Small intestine (tissue), 7 donors: ENCODE measurements at regions not wholly inside any gene's neighbourhood (a gene's known extent, or its start where the extent isn't known, plus 50 kb on each side); places are given as distances from the start of the nearest gene placed in this dataset.

ENCODE experiments used
- DNase-seq, 2 donors: peaks; one replicate each; pipeline versions ENCODE4 v3.0.0 to v3.0.0-alpha.2; 2013
- FAIRE-seq: peaks from 2 replicates; lab custom pipeline; 2012; peaks lifted over from hg19 to GRCh38; lab: Jason Lieb, UNC
- H3K27ac ChIP-seq, 3 donors: one replicate each; pipeline ENCODE4 v1.5.1; 2013; ENCODE audit warnings: low read length in 2 of 3, mild to moderate bottlenecking in 2 of 3, control low read depth in 1 of 3, inconsistent platforms in 1 of 3, low read depth in 1 of 3, moderate library complexity in 1 of 3
- H3K27me3 ChIP-seq, 3 donors: one replicate each; pipeline ENCODE4 v1.6.1; 2013; ENCODE audit warnings: low read length in 3 of 3, inconsistent platforms in 1 of 3; ENCODE audit not compliant: control insufficient read depth in 3 of 3, insufficient read depth in 3 of 3
- H3K36me3 ChIP-seq, 3 donors: one replicate each; pipeline ENCODE4 v1.6.1; 2013; ENCODE audit warnings: low read length in 3 of 3, inconsistent platforms in 1 of 3, low read depth in 1 of 3, mild to moderate bottlenecking in 1 of 3, moderate library complexity in 1 of 3; ENCODE audit not compliant: control insufficient read depth in 3 of 3, insufficient read depth in 2 of 3
- H3K4me1 ChIP-seq, 3 donors: one replicate each; pipeline ENCODE4 v1.6.1; 2013; ENCODE audit warnings: low read length in 2 of 3, inconsistent platforms in 1 of 3, low read depth in 1 of 3, mild to moderate bottlenecking in 1 of 3, moderate library complexity in 1 of 3; ENCODE audit not compliant: control insufficient read depth in 3 of 3, insufficient read depth in 2 of 3
- H3K4me3 ChIP-seq, 3 donors: one replicate each; pipeline ENCODE4 v1.5.1; 2013; ENCODE audit warnings: low read length in 3 of 3, control low read depth in 1 of 3, inconsistent platforms in 1 of 3, low read depth in 1 of 3, mild to moderate bottlenecking in 1 of 3, moderate library complexity in 1 of 3
- H3K9me3 ChIP-seq, 2 donors: one replicate each; pipeline ENCODE4 v1.6.1; 2013; ENCODE audit warnings: low read depth in 1 of 2, low read length in 1 of 2; ENCODE audit not compliant: control insufficient read depth in 2 of 2, insufficient read depth in 1 of 2
- WGBS, 3 donors: extraction: QIAGEN DNeasy Blood & Tissue Kit; methylation state at CpG; one replicate each; pipeline ENCODE4 v1.1.7; 2013; 5-methylcytosine and 5-hydroxymethylcytosine counted together
- donor health status: healthy with polysubstance abuse.
- donor health status: control.
- donor health status: control.
- donor health status: Bipolar disorder and iron deficiency.
- donor health status: healthy.

DNA sequence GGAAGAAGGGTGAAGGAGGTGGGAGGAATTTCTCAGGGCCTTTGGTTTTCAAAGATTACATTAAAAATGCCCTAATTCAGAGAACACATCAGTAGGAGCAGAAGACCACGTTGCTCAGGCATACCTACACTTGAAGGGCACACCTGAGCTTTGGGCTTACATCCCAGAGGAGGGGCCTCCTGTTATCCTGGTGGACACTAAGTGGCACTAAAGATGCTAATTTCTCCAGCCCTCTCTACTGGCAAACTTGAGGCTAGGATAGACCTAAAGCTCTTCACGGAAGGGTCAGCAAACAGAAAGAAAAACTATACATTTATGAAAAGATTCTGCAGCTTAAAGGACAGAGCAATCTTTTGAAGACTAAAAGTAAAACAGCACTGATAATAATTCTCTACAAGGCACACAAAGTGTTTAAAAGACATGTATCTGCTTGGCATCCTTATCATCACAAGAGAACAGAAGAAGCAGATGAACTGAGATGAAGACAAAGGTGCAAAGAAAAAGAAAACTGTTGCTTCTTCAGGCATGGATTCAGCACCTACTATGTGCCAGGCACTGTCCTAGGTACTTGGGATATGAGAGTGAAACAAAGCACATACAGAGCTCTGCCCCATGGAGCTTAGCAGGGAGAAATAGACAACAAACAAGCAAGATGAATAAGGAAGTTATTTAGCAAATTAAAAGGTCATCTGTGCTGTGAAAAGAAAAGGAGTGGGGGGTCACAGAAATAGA lies 137.5 kb downstream of the NUAK1 start:
- Histone ChIP-seq H3K36me3 (no peaks in the 10 kb centered on the region), H3K9me3 (no peaks in the 10 kb centered on the region)

DNA sequence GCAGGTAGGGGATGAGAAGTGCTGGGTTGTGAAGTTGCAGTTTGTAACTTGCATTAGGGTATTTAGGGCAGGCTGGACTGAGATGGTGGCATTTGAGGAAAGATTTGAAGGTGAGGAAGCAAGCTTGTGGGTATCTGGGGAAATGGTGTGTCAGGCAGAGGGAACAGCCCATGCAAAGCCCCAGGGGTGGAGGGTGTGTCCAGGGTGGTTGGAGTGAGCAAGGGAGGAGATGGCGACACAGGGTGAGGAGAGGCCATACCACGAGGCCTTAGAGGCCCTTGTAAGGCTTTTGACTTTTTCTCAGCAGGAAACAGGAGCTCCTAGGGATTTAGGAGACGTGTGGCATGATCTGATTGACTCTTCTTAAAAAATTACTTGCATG lies 136.9 kb downstream of the NUAK1 start:
- Histone ChIP-seq H3K4me1 (no peaks in the 10 kb centered on the region), H3K9me3 (no peaks in the 10 kb centered on the region), H3K27me3 (peaks cover 0 to 2% (median 0%) of the 10 kb centered on the region in 3 donors), H3K27ac (no peak overlapping the region), H3K36me3 (no peaks in the 10 kb centered on the region), H3K4me3 (no peak overlapping the region)
- no peak for DNase-seq
- 56 to 74% (median 69%) methylated on average over 3 of the region's 3 CpGs for WGBS, 3 donors
- no peak for FAIRE-seq

More for the DNA sequence above, 137.5 kb downstream of the NUAK1 start:
- Histone ChIP-seq H3K4me3 (no peak overlapping the region), H3K27ac (no peak overlapping the region), H3K4me1 (no peaks in the 10 kb centered on the region), H3K27me3 (no peaks in the 10 kb centered on the region)
- FAIRE-seq: no peak
- WGBS, 3 donors: 32 to 68% (median 40%) methylated on average over 2 of the region's 2 CpGs
- no peak for DNase-seq

DNA sequence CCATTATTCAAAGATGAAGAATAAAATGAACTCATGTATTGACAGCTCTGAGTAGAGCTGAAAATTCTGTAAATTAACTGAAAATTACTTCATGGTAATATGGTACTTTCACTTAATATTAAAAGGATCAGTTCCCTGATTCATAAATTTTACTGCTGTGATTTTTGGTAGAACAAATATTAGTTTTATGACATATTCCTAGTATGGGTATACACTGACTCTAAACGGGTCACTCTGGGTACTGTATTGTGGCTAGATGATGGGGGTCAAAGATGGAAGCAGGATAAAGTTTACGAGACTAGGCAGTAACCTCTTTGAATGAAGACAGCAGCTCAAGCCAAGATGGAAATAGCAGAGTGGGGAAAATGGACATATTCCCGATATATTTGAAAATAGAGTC lies 135.5 kb downstream of the NUAK1 start:
- H3K4me3 ChIP-seq: no peak overlapping the region
- 65 to 85% (median 73%) methylated on average over 3 of the region's 3 CpGs for WGBS, 3 donors
- H3K36me3 ChIP-seq: no peaks in the 10 kb centered on the region
- H3K9me3 ChIP-seq: no peaks in the 10 kb centered on the region
- FAIRE-seq (no peak), DNase-seq (no peak)
- no peak overlapping the region for H3K27ac ChIP-seq
- peaks cover 0 to 5% (median 0%) of the 10 kb centered on the region in 3 donors for H3K27me3 ChIP-seq
- no peaks in the 10 kb centered on the region for H3K4me1 ChIP-seq

DNA sequence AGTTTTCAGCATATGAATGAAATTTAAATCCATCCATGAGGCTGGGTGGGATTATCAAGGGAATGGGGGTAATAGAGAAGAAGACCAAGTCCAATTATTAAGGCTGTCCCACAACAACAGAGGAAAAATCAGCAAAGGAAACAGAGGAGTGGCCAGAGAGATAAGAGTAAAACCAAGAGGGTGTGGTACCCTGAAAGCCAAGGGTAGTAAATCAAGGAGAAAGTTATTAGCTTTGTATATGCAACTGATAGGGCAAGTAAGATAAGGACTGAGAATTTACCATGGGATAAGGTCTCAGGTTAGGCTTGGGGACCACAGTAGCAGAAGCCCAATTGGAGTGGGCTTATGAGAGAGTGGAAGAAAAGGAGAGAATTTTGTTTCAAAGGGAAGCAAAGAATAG lies 134.5 kb downstream of the NUAK1 start:
- Histone ChIP-seq H3K9me3 (no peaks in the 10 kb centered on the region), H3K36me3 (no peaks in the 10 kb centered on the region), H3K4me3 (no peak overlapping the region), H3K27me3 (peaks cover 0 to 5% (median 0%) of the 10 kb centered on the region in 3 donors), H3K27ac (no peak overlapping the region), H3K4me1 (no peaks in the 10 kb centered on the region)
- no peak for FAIRE-seq
- no peak for DNase-seq

DNA sequence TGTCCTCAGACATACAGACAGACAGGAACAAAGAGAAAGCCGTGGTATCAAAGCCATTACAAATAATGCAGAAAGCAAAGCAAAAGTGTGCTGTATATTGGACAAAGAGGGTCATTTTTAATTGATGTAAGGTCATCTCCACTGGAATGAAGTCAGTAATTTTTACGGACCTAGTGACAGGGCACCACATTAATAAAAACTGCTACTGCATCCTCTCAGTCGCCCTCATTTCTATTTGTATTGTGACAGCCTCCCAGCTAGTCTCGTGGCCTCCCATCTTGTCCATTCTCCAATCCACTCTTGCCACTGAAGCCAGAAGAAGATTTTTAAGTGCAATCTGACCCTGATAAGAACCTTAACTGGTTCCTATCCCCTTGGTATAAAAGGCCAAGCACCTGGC lies 132.4 kb downstream of the NUAK1 start:
- DNase-seq (no peak), FAIRE-seq (no peak)
- Histone ChIP-seq H3K4me1 (no peaks in the 10 kb centered on the region), H3K27ac (no peak overlapping the region), H3K27me3 (peaks cover 0 to 5% (median 0%) of the 10 kb centered on the region in 3 donors), H3K4me3 (no peak overlapping the region), H3K36me3 (no peaks in the 10 kb centered on the region), H3K9me3 (no peaks in the 10 kb centered on the region)
- 52 to 72% (median 63%) methylated on average over 4 of the region's 4 CpGs for WGBS, 3 donors

DNA sequence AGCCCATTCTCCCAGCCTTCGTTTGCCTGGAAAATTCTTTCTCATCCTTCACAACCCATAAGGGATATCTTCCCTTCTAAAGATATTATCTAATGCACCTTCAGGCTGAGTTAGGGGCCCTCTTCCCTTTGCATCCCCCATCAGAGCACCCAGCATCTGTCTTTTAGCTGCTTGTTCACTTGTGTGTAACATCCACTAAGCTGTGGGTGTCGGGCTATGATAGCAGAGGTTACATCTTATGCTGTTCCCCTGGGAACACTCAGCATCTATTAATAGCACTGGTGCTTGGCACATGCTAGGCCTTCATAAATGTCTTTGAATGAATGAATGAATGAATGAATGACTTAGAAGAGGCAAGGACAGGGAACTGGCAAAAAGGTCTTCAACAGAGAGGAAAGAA lies 131.8 kb downstream of the NUAK1 start:
- H3K36me3 ChIP-seq: no peaks in the 10 kb centered on the region
- no peak overlapping the region for H3K4me3 ChIP-seq
- no peaks in the 10 kb centered on the region for H3K4me1 ChIP-seq
- no peak for DNase-seq
- 72 to 83% (median 76%) methylated on average over 2 of the region's 2 CpGs for WGBS, 3 donors
- H3K27ac ChIP-seq: no peak overlapping the region
- no peak for FAIRE-seq
- no peaks in the 10 kb centered on the region for H3K9me3 ChIP-seq
- H3K27me3 ChIP-seq: peaks cover 0 to 5% (median 0%) of the 10 kb centered on the region in 3 donors

DNA sequence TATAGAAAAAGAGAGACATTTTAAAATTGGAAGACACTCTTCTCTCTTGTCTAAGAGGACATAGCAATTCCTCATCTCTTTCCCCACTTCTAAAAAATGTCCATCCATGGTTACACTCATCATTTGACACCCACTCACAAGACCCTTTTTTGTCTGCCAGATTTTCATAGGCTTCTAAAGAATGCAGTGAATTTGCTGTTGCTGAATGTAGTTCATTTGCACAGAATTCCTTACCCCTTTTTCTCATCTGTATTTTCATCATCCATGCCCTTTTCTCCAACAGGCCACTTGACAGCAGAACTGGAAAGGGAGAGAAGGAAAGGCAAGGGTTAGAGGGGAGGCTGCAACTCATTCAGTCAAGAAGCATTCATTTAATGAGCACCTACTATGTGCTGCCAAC lies 128.0 kb downstream of the NUAK1 start:
- Histone ChIP-seq H3K4me3 (no peak overlapping the region), H3K36me3 (no peaks in the 10 kb centered on the region), H3K27me3 (peaks cover 0 to 7% (median 0%) of the 10 kb centered on the region in 3 donors), H3K4me1 (no peaks in the 10 kb centered on the region), H3K27ac (no peak overlapping the region), H3K9me3 (no peaks in the 10 kb centered on the region)
- FAIRE-seq (no peak), DNase-seq (no peak)
